ENCODE measurements at regions not wholly inside any gene's neighbourhood (a gene's known extent, or its start where the extent isn't known, plus 50 kb on each side); places are given as distances from the start of the nearest gene placed in this dataset.

DNA sequence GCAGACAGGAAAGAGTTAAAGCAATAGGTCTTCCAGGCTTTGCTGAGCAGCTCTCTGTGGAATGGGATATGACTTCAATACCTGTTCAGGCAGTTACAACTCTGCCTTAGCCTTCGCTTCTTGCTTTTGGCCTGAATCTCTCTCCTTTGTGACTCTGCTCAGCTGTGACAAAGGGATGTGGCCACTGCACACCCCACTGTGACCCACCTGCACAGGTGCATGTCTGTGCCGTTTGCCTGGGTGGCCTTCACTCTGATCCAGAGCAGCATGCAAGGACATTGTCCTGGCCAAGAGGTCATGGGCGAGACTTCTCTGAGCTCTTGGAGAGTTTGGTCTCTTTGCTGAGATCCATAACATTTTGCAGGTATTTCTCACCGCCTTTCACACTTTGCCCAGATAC lies 891.3 kb downstream of the BRD1 start:
- Histone ChIP-seq H3K9me2 (replicated peaks; ENCODE audit: low read depth, low read length) (no peaks in the 10 kb centered on the region), H3F3A (ENCODE audit: low read depth) (no peaks in the 10 kb centered on the region), H3K4me2 (ENCODE audit: low read depth, low read length, poor library complexity, severe bottlenecking) (no peak overlapping the region), H3K36me3 (ENCODE audit: insufficient read depth, low read length) (no peaks in the 10 kb centered on the region), H3K4me3 (ENCODE audit: low read length, poor library complexity, severe bottlenecking) (no peak overlapping the region), H3K79me2 (ENCODE audit: insufficient read depth, low read length) (no peaks in the 10 kb centered on the region), H2AFZ (ENCODE audit: low read length) (no peak overlapping the region), H4K20me1 (ENCODE audit: insufficient read depth, low read length, poor library complexity, severe bottlenecking) (no peaks in the 10 kb centered on the region), H3K9ac (ENCODE audit: low read depth, low read length, poor library complexity, severe bottlenecking) (no peak overlapping the region), H3K27me3 (ENCODE audit: insufficient read depth, low read length, poor library complexity, severe bottlenecking) (no peaks in the 10 kb centered on the region), H3K4me1 (ENCODE audit: insufficient read depth, low read length, poor library complexity, severe bottlenecking) (no peaks in the 10 kb centered on the region), H3K9me3 (ENCODE audit: insufficient read depth, low read depth, low read length) (no peaks in the 10 kb centered on the region; the same call in 1 of the 2 replicates)
- TF ChIP-seq, protein P1, sequence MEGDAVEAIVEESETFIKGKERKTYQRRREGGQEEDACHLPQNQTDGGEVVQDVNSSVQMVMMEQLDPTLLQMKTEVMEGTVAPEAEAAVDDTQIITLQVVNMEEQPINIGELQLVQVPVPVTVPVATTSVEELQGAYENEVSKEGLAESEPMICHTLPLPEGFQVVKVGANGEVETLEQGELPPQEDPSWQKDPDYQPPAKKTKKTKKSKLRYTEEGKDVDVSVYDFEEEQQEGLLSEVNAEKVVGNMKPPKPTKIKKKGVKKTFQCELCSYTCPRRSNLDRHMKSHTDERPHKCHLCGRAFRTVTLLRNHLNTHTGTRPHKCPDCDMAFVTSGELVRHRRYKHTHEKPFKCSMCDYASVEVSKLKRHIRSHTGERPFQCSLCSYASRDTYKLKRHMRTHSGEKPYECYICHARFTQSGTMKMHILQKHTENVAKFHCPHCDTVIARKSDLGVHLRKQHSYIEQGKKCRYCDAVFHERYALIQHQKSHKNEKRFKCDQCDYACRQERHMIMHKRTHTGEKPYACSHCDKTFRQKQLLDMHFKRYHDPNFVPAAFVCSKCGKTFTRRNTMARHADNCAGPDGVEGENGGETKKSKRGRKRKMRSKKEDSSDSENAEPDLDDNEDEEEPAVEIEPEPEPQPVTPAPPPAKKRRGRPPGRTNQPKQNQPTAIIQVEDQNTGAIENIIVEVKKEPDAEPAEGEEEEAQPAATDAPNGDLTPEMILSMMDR (conservative IDR thresholded peaks at IDR 0.05; ENCODE audit: low read length): no peak
- TF ChIP-seq EZH2phosphoT487 (IDR thresholded peaks at IDR 0.05; ENCODE audit: borderline replicate concordance): no peak

DNA sequence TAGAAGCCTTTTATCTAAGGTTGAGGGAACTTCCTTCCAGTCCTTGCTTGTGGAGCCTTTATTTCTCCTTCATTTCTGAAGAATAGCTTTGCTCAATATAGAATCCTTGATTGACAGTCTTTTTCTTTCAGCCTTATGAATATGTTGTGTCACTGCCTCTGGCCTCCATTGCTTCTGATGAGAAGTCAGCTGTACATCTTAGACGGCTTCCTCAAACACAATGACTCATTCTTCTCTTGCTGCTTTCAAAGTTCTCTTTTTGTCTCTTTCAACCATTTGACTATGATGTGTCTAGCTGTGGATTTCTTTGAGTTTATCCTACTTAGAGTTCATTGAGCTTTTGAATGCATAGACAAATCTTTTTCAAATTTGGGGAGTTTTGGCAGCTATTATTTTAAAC lies 893.2 kb downstream of the BRD1 start:
- Histone ChIP-seq H3K4me2 (ENCODE audit: low read depth, low read length, poor library complexity, severe bottlenecking) (no peak overlapping the region), H2AFZ (ENCODE audit: low read length) (no peak overlapping the region), H3K4me3 (ENCODE audit: low read length, poor library complexity, severe bottlenecking) (no peak overlapping the region), H3K9me2 (replicated peaks; ENCODE audit: low read depth, low read length) (no peaks in the 10 kb centered on the region), H3K79me2 (ENCODE audit: insufficient read depth, low read length) (no peaks in the 10 kb centered on the region), H3K36me3 (ENCODE audit: insufficient read depth, low read length) (no peaks in the 10 kb centered on the region), H3F3A (ENCODE audit: low read depth) (no peaks in the 10 kb centered on the region), H3K27me3 (ENCODE audit: insufficient read depth, low read length, poor library complexity, severe bottlenecking) (no peaks in the 10 kb centered on the region), H3K9me3 (ENCODE audit: insufficient read depth, low read depth, low read length) (no peaks in the 10 kb centered on the region; the same call in 1 of the 2 replicates), H3K4me1 (ENCODE audit: insufficient read depth, low read length, poor library complexity, severe bottlenecking) (no peaks in the 10 kb centered on the region), H4K20me1 (ENCODE audit: insufficient read depth, low read length, poor library complexity, severe bottlenecking) (no peaks in the 10 kb centered on the region), H3K9ac (ENCODE audit: low read depth, low read length, poor library complexity, severe bottlenecking) (no peak overlapping the region)
- TF ChIP-seq, protein P1 (conservative IDR thresholded peaks at IDR 0.05; ENCODE audit: low read length): no peak
- no peak for TF ChIP-seq EZH2phosphoT487 (IDR thresholded peaks at IDR 0.05; ENCODE audit: borderline replicate concordance)

DNA sequence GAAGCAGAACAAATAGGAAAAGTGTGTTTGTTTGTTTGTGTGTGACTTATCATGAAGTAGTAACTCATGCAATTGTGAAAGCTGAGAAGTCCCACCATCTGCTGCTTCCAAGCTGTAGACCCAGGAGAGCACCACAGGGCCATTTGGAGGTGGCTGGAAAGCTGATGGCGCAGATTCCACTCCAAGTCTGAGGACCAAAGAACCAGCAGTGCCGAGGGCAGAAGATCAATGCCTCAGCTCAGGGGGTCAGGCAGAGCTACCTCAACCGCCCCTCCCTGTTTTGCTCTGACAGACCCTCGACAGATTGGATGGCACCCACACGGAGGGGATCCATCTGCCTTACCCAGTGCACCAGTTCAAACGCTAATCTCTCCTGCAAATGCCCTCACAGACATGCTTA lies 896.2 kb downstream of the BRD1 start:
- Histone ChIP-seq H3K4me2 (ENCODE audit: low read depth, low read length, poor library complexity, severe bottlenecking) (no peak overlapping the region), H3K9me3 (ENCODE audit: insufficient read depth, low read depth, low read length) (no peaks in the 10 kb centered on the region; the same call in 1 of the 2 replicates), H3F3A (ENCODE audit: low read depth) (no peaks in the 10 kb centered on the region), H3K27me3 (ENCODE audit: insufficient read depth, low read length, poor library complexity, severe bottlenecking) (no peaks in the 10 kb centered on the region), H3K79me2 (ENCODE audit: insufficient read depth, low read length) (no peaks in the 10 kb centered on the region), H3K4me3 (ENCODE audit: low read length, poor library complexity, severe bottlenecking) (no peak overlapping the region), H3K4me1 (ENCODE audit: insufficient read depth, low read length, poor library complexity, severe bottlenecking) (no peaks in the 10 kb centered on the region), H3K36me3 (ENCODE audit: insufficient read depth, low read length) (no peaks in the 10 kb centered on the region), H2AFZ (ENCODE audit: low read length) (no peak overlapping the region), H3K9me2 (replicated peaks; ENCODE audit: low read depth, low read length) (no peaks in the 10 kb centered on the region), H3K9ac (ENCODE audit: low read depth, low read length, poor library complexity, severe bottlenecking) (no peak overlapping the region), H4K20me1 (ENCODE audit: insufficient read depth, low read length, poor library complexity, severe bottlenecking) (no peaks in the 10 kb centered on the region)
- no peak for TF ChIP-seq EZH2phosphoT487 (IDR thresholded peaks at IDR 0.05; ENCODE audit: borderline replicate concordance)
- TF ChIP-seq, protein P1 (conservative IDR thresholded peaks at IDR 0.05; ENCODE audit: low read length): no peak
